ENCODE measurements at regions not wholly inside any gene's neighbourhood (a gene's known extent, or its start where the extent isn't known, plus 50 kb on each side); places are given as distances from the start of the nearest gene placed in this dataset.

- TF ChIP-seq EZH2phosphoT487 (IDR thresholded peaks at IDR 0.05; ENCODE audit: insufficient read depth, low read depth), result no peak
- TF ChIP-seq EZH2 (IDR thresholded peaks at IDR 0.05; ENCODE audit: insufficient read depth, poor library complexity, severe bottlenecking), result no peak
Measured at GRCh38 chr4:190121759-190122158, 51.8 kb upstream of the DUX4 start.

Measured in GM23248 (cell line).